Left ventricle myocardium inferior (tissue), 1 donor: ENCODE measurements at regions not wholly inside any gene's neighbourhood (a gene's known extent, or its start where the extent isn't known, plus 50 kb on each side); places are given as distances from the start of the nearest gene placed in this dataset.
A peak's percentile ranks its signal among the peaks of the same experiment; 100 is the strongest.

Experiments used
- DNase-seq: peaks from one replicate; pipeline ENCODE4 v3.0.0-alpha.2; 2020
- H3K27ac ChIP-seq: fragments of 200-600 bp; replicated peaks from 2 replicates; pipeline ENCODE4 v1.8.0; 2021
- H3K27me3 ChIP-seq: fragments of 200-600 bp; 2 replicates; pipeline ENCODE4 v1.8.0; 2021; ENCODE audit warnings: low read depth
- H3K36me3 ChIP-seq: fragments of 200-600 bp; 2 replicates; pipeline ENCODE4 v1.8.0; 2021
- H3K4me1 ChIP-seq: fragments of 200-600 bp; 2 replicates; pipeline ENCODE4 v1.8.0; 2021
- H3K4me3 ChIP-seq: fragments of 200-600 bp; 2 replicates; pipeline ENCODE4 v1.8.0; 2021; ENCODE audit warnings: mild to moderate bottlenecking, moderate library complexity
- H3K9me3 ChIP-seq: fragments of 200-600 bp; replicated peaks from 2 replicates; pipeline ENCODE4 v1.8.0; 2021
- intact Hi-C: fragments of 100-400 bp; cut with micrococcal nuclease; formaldehyde crosslinking; loops from one replicate; pipeline ENCODE4 v1.11.0; 2022
- TF ChIP-seq, protein P1 (sequence below): fragments of 200-600 bp; IDR thresholded peaks from 2 replicates; pipeline ENCODE4 v1.8.0; 2021; ENCODE audit warnings: antibody characterized with exemption, mild to moderate bottlenecking, borderline replicate concordance
- donor health status: DM: no; HTN: yes; CAD: no; lungs with severe emphysema.

DNA sequence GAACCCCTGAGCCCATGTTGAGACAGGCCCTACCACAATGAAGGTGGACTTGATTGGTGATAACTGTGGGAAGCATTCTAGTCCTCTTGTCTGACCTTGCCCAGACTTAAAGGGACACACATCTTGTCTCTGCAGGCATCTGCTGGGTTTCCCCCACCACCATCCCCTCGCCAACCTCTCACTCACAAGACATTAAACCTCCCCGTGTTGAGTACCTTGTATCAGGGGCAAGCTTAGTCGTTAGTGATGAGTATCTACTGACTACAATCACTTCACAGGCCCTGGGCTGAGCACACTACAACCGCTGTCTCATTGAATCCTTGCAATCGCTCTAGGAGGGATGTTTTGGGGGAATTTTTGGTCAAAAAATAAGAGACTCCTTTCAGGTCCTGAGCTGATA, 86.0 kb downstream of the ICOS start:
- Histone ChIP-seq H3K36me3 (no peaks in the 10 kb centered on the region), H3K4me3 (no peak overlapping the region), H3K27me3 (peaks cover 8% of the 10 kb centered on the region), H3K9me3 (no peaks in the 10 kb centered on the region), H3K4me1 (no peaks in the 10 kb centered on the region), H3K27ac (no peak overlapping the region)
- no peak for DNase-seq
- intact Hi-C loops: no loop called here
- TF ChIP-seq, protein P1, sequence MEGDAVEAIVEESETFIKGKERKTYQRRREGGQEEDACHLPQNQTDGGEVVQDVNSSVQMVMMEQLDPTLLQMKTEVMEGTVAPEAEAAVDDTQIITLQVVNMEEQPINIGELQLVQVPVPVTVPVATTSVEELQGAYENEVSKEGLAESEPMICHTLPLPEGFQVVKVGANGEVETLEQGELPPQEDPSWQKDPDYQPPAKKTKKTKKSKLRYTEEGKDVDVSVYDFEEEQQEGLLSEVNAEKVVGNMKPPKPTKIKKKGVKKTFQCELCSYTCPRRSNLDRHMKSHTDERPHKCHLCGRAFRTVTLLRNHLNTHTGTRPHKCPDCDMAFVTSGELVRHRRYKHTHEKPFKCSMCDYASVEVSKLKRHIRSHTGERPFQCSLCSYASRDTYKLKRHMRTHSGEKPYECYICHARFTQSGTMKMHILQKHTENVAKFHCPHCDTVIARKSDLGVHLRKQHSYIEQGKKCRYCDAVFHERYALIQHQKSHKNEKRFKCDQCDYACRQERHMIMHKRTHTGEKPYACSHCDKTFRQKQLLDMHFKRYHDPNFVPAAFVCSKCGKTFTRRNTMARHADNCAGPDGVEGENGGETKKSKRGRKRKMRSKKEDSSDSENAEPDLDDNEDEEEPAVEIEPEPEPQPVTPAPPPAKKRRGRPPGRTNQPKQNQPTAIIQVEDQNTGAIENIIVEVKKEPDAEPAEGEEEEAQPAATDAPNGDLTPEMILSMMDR: no peak

DNA sequence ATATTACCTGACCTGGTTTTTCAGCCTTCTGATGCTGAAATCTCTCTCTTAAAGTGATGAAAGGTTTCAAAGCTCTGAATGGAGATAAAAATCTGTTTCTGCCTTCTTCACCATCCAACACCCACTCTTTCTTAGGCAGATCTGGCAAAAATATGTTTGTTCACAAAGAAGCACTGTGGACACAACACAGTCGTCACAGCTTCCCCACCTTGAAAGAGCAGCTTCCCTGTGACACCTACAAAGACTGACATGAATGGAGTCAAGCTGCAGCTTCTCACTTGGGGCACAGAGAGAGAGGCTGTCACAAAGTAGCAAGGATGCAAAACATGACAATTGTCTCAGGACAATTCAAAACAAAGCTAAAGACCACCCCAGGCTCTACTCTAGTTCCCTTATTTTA, 86.5 kb downstream of the ICOS start:
- TF ChIP-seq, protein P1: no peak
- Histone ChIP-seq H3K4me1 (no peaks in the 10 kb centered on the region), H3K4me3 (no peak overlapping the region), H3K9me3 (no peaks in the 10 kb centered on the region), H3K27me3 (peaks cover 8% of the 10 kb centered on the region), H3K36me3 (no peaks in the 10 kb centered on the region), H3K27ac (no peak overlapping the region)
- DNase-seq: no peak
- intact Hi-C loops: no loop called here

DNA sequence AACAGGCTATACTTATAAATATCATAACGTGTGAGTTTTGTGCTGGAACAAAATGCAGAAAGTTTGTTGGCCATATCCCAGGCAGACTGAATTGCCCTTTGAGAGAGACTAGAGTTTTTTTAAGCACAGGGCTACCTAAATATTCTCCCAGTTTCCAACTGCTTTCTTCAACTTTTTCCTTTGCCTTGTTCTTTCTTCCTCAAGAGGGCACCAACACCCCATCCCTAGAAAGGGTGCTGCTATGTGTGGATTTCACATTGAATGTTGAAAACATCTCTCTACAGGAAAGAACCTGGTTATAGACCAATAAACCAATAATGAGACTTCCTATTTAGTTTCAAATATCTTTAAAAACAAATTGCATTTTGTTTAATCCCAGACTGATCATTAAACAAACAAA, 87.9 kb downstream of the ICOS start:
- Histone ChIP-seq H3K9me3 (no peaks in the 10 kb centered on the region), H3K36me3 (no peaks in the 10 kb centered on the region), H3K27me3 (no peaks in the 10 kb centered on the region), H3K27ac (no peak overlapping the region), H3K4me1 (no peaks in the 10 kb centered on the region), H3K4me3 (no peak overlapping the region)
- intact Hi-C loops: no loop called here
- DNase-seq: no peak
- TF ChIP-seq, protein P1: peak; percentile 61

DNA sequence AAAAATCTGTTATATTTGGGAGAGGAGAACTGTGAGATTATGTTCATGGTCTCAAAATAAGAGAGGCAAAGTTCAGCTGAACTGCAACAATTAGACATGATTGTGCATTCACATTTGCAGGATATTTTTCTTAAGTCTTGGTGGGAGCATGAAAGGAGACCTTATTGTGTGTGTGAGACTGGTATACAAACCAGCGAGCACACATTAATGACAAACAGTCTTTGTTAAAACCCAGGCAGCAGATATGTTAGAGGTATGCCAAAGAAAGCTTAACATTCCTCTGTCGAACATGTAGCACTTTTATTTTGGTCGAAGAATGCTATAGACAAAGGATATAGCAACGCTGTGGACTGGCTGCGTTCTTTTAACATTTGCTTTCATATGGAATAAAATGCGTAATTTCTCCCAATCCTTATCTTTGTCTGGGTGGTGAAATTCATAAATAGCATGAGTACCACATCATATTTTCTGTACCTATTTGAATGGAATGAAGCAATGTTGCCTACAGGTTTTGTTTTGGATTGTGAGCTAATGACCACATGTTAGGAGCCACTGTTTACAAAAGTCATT, 88.4 kb downstream of the ICOS start:
- TF ChIP-seq, protein P1: no peak
- Histone ChIP-seq H3K36me3 (no peaks in the 10 kb centered on the region), H3K27me3 (no peaks in the 10 kb centered on the region), H3K9me3 (no peaks in the 10 kb centered on the region), H3K4me1 (no peaks in the 10 kb centered on the region), H3K27ac (no peak overlapping the region), H3K4me3 (no peak overlapping the region)
- intact Hi-C loops: no loop called here
- DNase-seq: no peak

DNA sequence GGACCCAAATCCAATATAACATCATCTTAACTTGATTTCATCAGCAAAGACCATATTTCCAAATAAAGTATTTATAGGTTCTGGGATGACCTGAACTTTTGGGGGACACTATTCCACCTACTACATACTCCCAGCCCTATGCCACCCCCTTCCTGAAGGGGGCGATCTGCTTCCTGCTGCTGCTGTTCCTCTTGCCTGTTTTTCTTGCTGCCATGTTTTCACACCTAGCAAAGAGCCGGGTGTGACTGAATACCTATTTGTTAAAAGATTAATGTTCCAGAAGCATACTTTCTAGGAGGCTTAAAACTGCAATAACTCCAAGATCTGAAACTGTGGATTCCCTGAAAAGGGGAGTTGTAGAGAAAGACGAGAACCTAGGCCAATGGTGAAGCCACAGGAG, 89.7 kb downstream of the ICOS start:
- H3K4me3 ChIP-seq: no peak overlapping the region
- H3K27ac ChIP-seq: no peak overlapping the region
- intact Hi-C loops: no loop called here
- H3K4me1 ChIP-seq: no peaks in the 10 kb centered on the region
- no peaks in the 10 kb centered on the region for H3K9me3 ChIP-seq
- no peaks in the 10 kb centered on the region for H3K36me3 ChIP-seq
- TF ChIP-seq, protein P1: no peak
- H3K27me3 ChIP-seq: no peaks in the 10 kb centered on the region
- no peak for DNase-seq
